BLaER1 (cell line): ENCODE measurements at regions not wholly inside any gene's neighbourhood (a gene's known extent, or its start where the extent isn't known, plus 50 kb on each side); places are given as distances from the start of the nearest gene placed in this dataset.

Source experiments
- H3K27ac ChIP-seq: shearing (Covaris generic); formaldehyde crosslinking; 2 replicates; pipeline ENCODE4 v1.8.1; 2022
- H3K27me3 ChIP-seq: shearing (Covaris generic); formaldehyde crosslinking; 2 replicates; pipeline ENCODE4 v1.8.1; 2022
- H3K36me3 ChIP-seq: shearing (Covaris generic); formaldehyde crosslinking; 2 replicates; pipeline ENCODE4 v1.8.1; 2022
- H3K4me1 ChIP-seq: shearing (Covaris generic); formaldehyde crosslinking; 2 replicates; pipeline ENCODE4 v1.8.1; 2022
- H3K4me2 ChIP-seq: shearing (Covaris generic); formaldehyde crosslinking; 2 replicates; pipeline ENCODE4 v1.8.1; 2022
- H3K4me3 ChIP-seq: shearing (Covaris generic); formaldehyde crosslinking; 2 replicates; pipeline ENCODE4 v1.8.1; 2022
- H3K9ac ChIP-seq: shearing (Covaris generic); formaldehyde crosslinking; 2 replicates; pipeline ENCODE4 v1.8.1; 2022
- H3K9me3 ChIP-seq: shearing (Covaris generic); formaldehyde crosslinking; 2 replicates; pipeline ENCODE4 v1.8.1; 2022
- H4K20me1 ChIP-seq: shearing (Covaris generic); formaldehyde crosslinking; 2 replicates; pipeline ENCODE4 v1.8.1; 2022
- Cebpa-rat ChIP-seq: shearing (Covaris generic); IDR thresholded peaks from 2 replicates; pipeline ENCODE4 v1.8.1; 2022

DNA sequence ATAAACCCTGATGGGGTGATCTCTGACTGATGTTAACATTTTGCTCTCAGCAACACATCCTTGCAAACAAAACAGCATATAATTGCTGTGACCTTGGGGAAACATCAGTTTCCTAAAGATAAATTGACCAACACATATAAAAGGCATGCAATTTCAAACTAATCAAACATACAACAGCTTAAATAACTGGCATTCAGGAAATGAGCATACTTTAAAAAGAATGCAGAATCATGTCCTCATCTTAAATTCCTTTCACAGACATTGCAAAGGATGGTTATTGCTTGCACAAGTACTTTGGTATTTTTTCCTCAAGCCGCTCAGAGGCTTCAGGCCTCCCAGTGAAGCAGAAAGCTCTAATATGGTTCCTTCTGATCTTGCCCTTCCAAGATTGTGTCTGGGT, 53.4 kb upstream of the RGS18 start:
- H3K4me1 ChIP-seq, result no peaks in the 10 kb centered on the region
- no peaks in the 10 kb centered on the region for H4K20me1 ChIP-seq
- no peaks in the 10 kb centered on the region for H3K36me3 ChIP-seq
- no peak overlapping the region for H3K9ac ChIP-seq
- H3K9me3 ChIP-seq, result no peaks in the 10 kb centered on the region
- H3K27ac ChIP-seq, result no peak overlapping the region
- no peaks in the 10 kb centered on the region for H3K27me3 ChIP-seq
- H3K4me2 ChIP-seq, result no peak overlapping the region
- TF ChIP-seq Cebpa-rat, result no peak
- H3K4me3 ChIP-seq, result no peak overlapping the region

DNA sequence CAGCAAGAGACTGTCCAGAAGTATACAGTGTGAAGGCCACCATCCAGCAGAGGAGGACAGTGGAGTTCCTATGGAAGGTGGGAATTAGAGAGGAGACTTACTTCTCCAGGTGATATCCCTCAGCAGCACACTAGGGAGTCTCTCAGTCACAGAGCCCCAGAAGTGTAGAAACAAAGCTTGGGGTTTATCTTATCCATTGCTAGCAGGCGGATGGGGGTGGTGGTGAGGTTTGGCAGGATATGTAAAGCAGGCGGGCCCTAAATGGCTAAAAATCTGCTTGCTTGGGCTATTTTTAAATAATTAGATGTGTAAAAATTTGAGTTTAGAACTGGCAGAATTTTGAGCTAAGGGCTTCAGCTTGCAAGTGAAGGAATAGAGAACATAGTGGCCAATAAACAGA, 50.1 kb upstream of the RGS18 start:
- Histone ChIP-seq H3K4me3 (no peak overlapping the region), H3K9me3 (no peaks in the 10 kb centered on the region), H3K4me1 (no peaks in the 10 kb centered on the region), H3K27ac (no peak overlapping the region), H3K36me3 (no peaks in the 10 kb centered on the region), H3K9ac (no peak overlapping the region), H3K4me2 (no peak overlapping the region), H4K20me1 (no peaks in the 10 kb centered on the region), H3K27me3 (no peaks in the 10 kb centered on the region)
- TF ChIP-seq Cebpa-rat, result no peak
